ENCODE measurements at regions not wholly inside any gene's neighbourhood (a gene's known extent, or its start where the extent isn't known, plus 50 kb on each side); places are given as distances from the start of the nearest gene placed in this dataset.

GRCh38 chr2:147647816-147648215 lies 197.0 kb upstream of the ACVR2A start:
- TF ChIP-seq CTCF (IDR thresholded peaks at IDR 0.05) (no peak), POLR2A (IDR thresholded peaks at IDR 0.05) (no peak)
